K562 (cell line): ENCODE measurements at regions not wholly inside any gene's neighbourhood (a gene's known extent, or its start where the extent isn't known, plus 50 kb on each side); places are given as distances from the start of the nearest gene placed in this dataset.

Source experiments
- ATAC-seq: fragments of 200-7000 bp; cut with Tn5 transposase; 3 replicates; pipeline ENCODE4 v1.9.1; 2020; ENCODE audit warnings: moderate library complexity
- BruUV-seq: library from RNA; stranded (reverse); fragments of 400-500 nt; replicated peaks from 2 replicates; lab custom pipeline; 2021; lab: Mats Ljungman, UMichigan
- CTCF ChIA-PET: fragments of 300-600 bp; formaldehyde crosslinking; extraction: SDS; loops from one replicate; lab custom pipeline; 2021; ENCODE audit warnings: low intra/inter-chr PET ratio; lab: Yijun Ruan, JAX
- POLR2A ChIA-PET: fragments of 300-600, 350-650 bp; sonication (Branson Sonifier 250); formaldehyde crosslinking; extraction: SDS; loops from one replicate; lab custom pipeline; 2021; ENCODE audit warnings: antibody characterized with exemption, inconsistent platforms; lab: Yijun Ruan, JAX
- DNase-seq, 4 experiments: peaks; one replicate each; pipeline versions ENCODE4 v3.0.0 to v3.0.0-alpha.2; 2011 to 2018; ENCODE audit warnings: low spot score in 3 of 4, mixed read lengths in 3 of 4; ENCODE audit errors: extremely low read depth in 1 of 4
- FAIRE-seq: peaks from 2 replicates; lab custom pipeline; 2011; peaks lifted over from hg19 to GRCh38; lab: Jason Lieb, UNC
- H2AFZ ChIP-seq: 2 replicates; pipeline ENCODE4 v1.6.0; 2011; ENCODE audit warnings: low read depth, low read length, control low read depth, inconsistent platforms
- H3K27ac ChIP-seq: fragments of 200-600 bp; 3 replicates; pipeline ENCODE4 v1.8.0; 2011; ENCODE audit warnings: low read depth, mild to moderate bottlenecking, control low read depth, inconsistent platforms, low read length, moderate library complexity, mixed read lengths; ENCODE audit errors: extremely low read depth
- H3K27me3 ChIP-seq, 2 experiments: fragments of 300-600 bp in 1 of 2; 2 replicates in 1 of 2; 3 replicates in 1 of 2; pipeline versions ENCODE4 v1.6.0 to v1.8.0; 2011; ENCODE audit warnings: inconsistent platforms in 2 of 2, low read length in 2 of 2, mild to moderate bottlenecking in 1 of 2, mixed read lengths in 1 of 2, moderate library complexity in 1 of 2; ENCODE audit not compliant: control insufficient read depth in 2 of 2, insufficient read depth in 2 of 2
- H3K36me3 ChIP-seq: fragments of 300-600 bp; 3 replicates; pipeline ENCODE4 v1.8.0; 2011; ENCODE audit warnings: mild to moderate bottlenecking, low read length, inconsistent platforms; ENCODE audit not compliant: control insufficient read depth, insufficient read depth
- H3K4me1 ChIP-seq, 2 experiments: fragments of 200-600 bp in 1 of 2; replicated peaks in 1 of 2; 2 replicates in 1 of 2; 3 replicates in 1 of 2; pipeline versions ENCODE4 v1.5.1 to v1.8.0; 2011; ENCODE audit warnings: inconsistent platforms in 2 of 2, low read length in 2 of 2, mild to moderate bottlenecking in 1 of 2, mixed read lengths in 1 of 2, moderate library complexity in 1 of 2; ENCODE audit not compliant: control insufficient read depth in 2 of 2, insufficient read depth in 2 of 2
- H3K4me2 ChIP-seq: 2 replicates; pipeline ENCODE4 v1.6.1; 2011; ENCODE audit warnings: low read length, control low read depth, inconsistent platforms, mixed read lengths; ENCODE audit not compliant: insufficient read depth
- H3K4me3 ChIP-seq: fragments of 200-600 bp; sonication (generic), shearing (Covaris generic); 2 replicates; pipeline ENCODE4 v1.5.1; 2016; ENCODE audit warnings: control low read depth, inconsistent platforms
- H3K79me2 ChIP-seq: fragments of 200-600 bp; 3 replicates; pipeline ENCODE4 v1.8.0; 2011; ENCODE audit warnings: low read length, inconsistent platforms; ENCODE audit not compliant: control insufficient read depth, insufficient read depth
- H3K9ac ChIP-seq, 2 experiments: 2 replicates each; pipeline versions ENCODE4 v1.6.0 to v1.6.1; 2011; ENCODE audit warnings: low read depth in 2 of 2, low read length in 2 of 2, control low read depth in 1 of 2, inconsistent platforms in 1 of 2, mild to moderate bottlenecking in 1 of 2, mixed read lengths in 1 of 2; ENCODE audit not compliant: insufficient read depth in 1 of 2
- H3K9me1 ChIP-seq: one replicate; pipeline ENCODE4 v1.6.0; 2011; ENCODE audit warnings: inconsistent platforms, mild to moderate bottlenecking, low read length, moderate library complexity; ENCODE audit not compliant: control insufficient read depth, insufficient read depth
- H3K9me3 ChIP-seq: replicated peaks from 2 replicates; pipeline ENCODE4 v1.5.1; 2011; ENCODE audit warnings: low read depth, low read length, inconsistent platforms; ENCODE audit not compliant: control insufficient read depth, insufficient read depth
- H4K20me1 ChIP-seq: replicated peaks from 2 replicates; pipeline ENCODE4 v1.6.1; 2011; ENCODE audit warnings: low read length, inconsistent platforms, mixed read lengths; ENCODE audit not compliant: control insufficient read depth, insufficient read depth
- ARID3A ChIP-seq: IDR thresholded peaks from 2 replicates; pipeline ENCODE4 v1.6.1; 2012; ENCODE audit warnings: low read depth, low read length, improper control_type of control experiment, borderline replicate concordance
- CEBPZ ChIP-seq: fragments of 150-350 bp; IDR thresholded peaks from 2 replicates; pipeline ENCODE4 v1.6.1; 2014; ENCODE audit warnings: low read depth, mild to moderate bottlenecking, low read length, borderline replicate concordance
- E2F8 ChIP-seq: fragments of 450-650 bp; IDR thresholded peaks from 2 replicates; pipeline ENCODE4 v1.7.1; 2018; ENCODE audit warnings: mild to moderate bottlenecking, low read depth; ENCODE audit not compliant: partially characterized antibody
- MTA1 ChIP-seq: fragments of 450-650 bp; IDR thresholded peaks from 2 replicates; pipeline ENCODE4 v1.6.1; 2017; ENCODE audit warnings: borderline replicate concordance
- NCOA4 ChIP-seq: fragments of 450-650 bp; IDR thresholded peaks from 2 replicates; pipeline ENCODE4 v1.6.1; 2018; ENCODE audit warnings: mild to moderate bottlenecking; ENCODE audit not compliant: partially characterized antibody
- NFE2L1 ChIP-seq: fragments of 450-650 bp; IDR thresholded peaks from 2 replicates; pipeline ENCODE4 v1.6.1; 2016; ENCODE audit warnings: missing genetic modification characterization, low read depth, mild to moderate bottlenecking, missing compliant biosample characterization, moderate library complexity, borderline replicate concordance
- NR2C1 ChIP-seq, 2 experiments: fragments of 450-650 bp; IDR thresholded peaks; 2 replicates each; pipeline ENCODE4 v1.6.1; 2017; ENCODE audit warnings: mild to moderate bottlenecking in 2 of 2, antibody characterized with exemption in 1 of 2, inconsistent platforms in 1 of 2, missing compliant biosample characterization in 1 of 2, missing genetic modification characterization in 1 of 2
- THAP7 ChIP-seq: fragments of 250-450 bp; sonication (Bioruptor Pico); IDR thresholded peaks from 2 replicates; pipeline ENCODE4 v1.5.0; 2021
- ZBED1 ChIP-seq: IDR thresholded peaks from 2 replicates; pipeline ENCODE4 v1.6.1; 2014
- ZNF57 ChIP-seq: fragments of 450-650 bp; formaldehyde crosslinking; IDR thresholded peaks from 2 replicates; pipeline ENCODE4 v1.4.0; 2020; ENCODE audit warnings: mild to moderate bottlenecking, moderate library complexity
- ZNF696 ChIP-seq: fragments of 250-450 bp; sonication (Bioruptor Pico); conservative IDR thresholded peaks from 2 replicates; pipeline ENCODE4 v1.4.0; 2020; ENCODE audit warnings: mild to moderate bottlenecking, moderate library complexity
- ZSCAN32 ChIP-seq: fragments of 450-650 bp; formaldehyde crosslinking; IDR thresholded peaks from 2 replicates; pipeline ENCODE4 v1.4.0; 2020; ENCODE audit warnings: mild to moderate bottlenecking, moderate library complexity
- WGBS: fragments of 100-300 bp; shearing (Covaris generic); methylation state at CpG from one replicate; pipeline ENCODE4 v1.1.6; 2016; ENCODE audit warnings: low coverage, mixed read lengths; ENCODE audit not compliant: insufficient coverage; ENCODE audit errors: missing lambda C conversion rate; 5-methylcytosine and 5-hydroxymethylcytosine counted together
- in situ Hi-C: fragments of 300-500 bp; cut with MboI; formaldehyde crosslinking; loops from 4 replicates; pipeline ENCODE4 v1.15.0; 2018; ENCODE audit warnings: inconsistent platforms, mixed read lengths
- intact Hi-C: fragments of 100-400 bp; cut with micrococcal nuclease; formaldehyde crosslinking; loops from 2 replicates; pipeline ENCODE4 v1.14.2; 2022

GRCh38 chr14:97382616-97383226, 585.5 kb downstream of the VRK1 start:
- DNase-seq (no peak), ATAC-seq (no peak), FAIRE-seq (no peak)
- Histone ChIP-seq H3K9me3 (no peaks in the 10 kb centered on the region), H3K9ac (no peak overlapping the region), H3K27ac (no peak overlapping the region), H3K4me1 (no peaks in the 10 kb centered on the region), H2AFZ (no peak overlapping the region), H3K9me1 (no peaks in the 10 kb centered on the region), H3K4me2 (no peak overlapping the region), H3K36me3 (no peaks in the 10 kb centered on the region), H3K27me3 (no peaks in the 10 kb centered on the region), H4K20me1 (no peaks in the 10 kb centered on the region; the same call in 1 of the 2 replicates), H3K4me3 (no peak overlapping the region), H3K79me2 (no peaks in the 10 kb centered on the region)
- CTCF ChIA-PET: no interaction called here
- POLR2A ChIA-PET: no interaction called here
- BruUV-seq: no TSS peak
- in situ Hi-C loops: no loop called here
- intact Hi-C loops: no loop called here
- WGBS: 0% methylated on average over 5 of the region's 5 CpGs
- TF ChIP-seq ZBED1 (no peak), CEBPZ (no peak), ARID3A (no peak), NFE2L1 (tag) (no peak), NR2C1 (IDR thresholded peaks at IDR 0.05) (no peak), NR2C1 (tag; IDR thresholded peaks at IDR 0.05) (no peak), THAP7 (no peak), ZSCAN32 (CRISPR knock-in tag) (no peak), MTA1 (no peak), E2F8 (no peak), NCOA4 (no peak), ZNF57 (CRISPR knock-in tag) (no peak), ZNF696 (no peak)
